ENCODE measurements at regions not wholly inside any gene's neighbourhood (a gene's known extent, or its start where the extent isn't known, plus 50 kb on each side); places are given as distances from the start of the nearest gene placed in this dataset.
A peak's percentile ranks its signal among the peaks of the same experiment; 100 is the strongest.

DNA sequence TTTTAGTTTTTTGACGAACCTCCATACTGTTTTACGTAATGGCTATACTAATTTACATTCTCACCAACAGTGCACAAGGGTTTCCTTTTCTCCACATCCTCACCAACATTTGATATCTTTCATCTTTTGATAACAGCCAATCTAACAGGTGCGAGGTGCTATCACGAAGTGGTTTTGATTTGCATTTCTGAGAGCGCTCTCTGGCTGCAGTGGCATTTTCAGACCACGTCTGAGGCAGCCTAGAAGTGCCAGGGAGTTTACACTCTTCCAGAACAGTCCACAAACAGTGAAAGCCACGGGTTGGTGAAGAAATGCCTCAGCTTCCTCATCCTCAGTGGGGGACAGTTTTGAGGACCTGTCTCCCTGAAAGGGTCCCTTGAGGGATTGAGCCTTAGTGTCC, 471.0 kb downstream of the BCOR start:
- DNase-seq (ENCODE audit: low read depth in 2 of 2), result no peak

- DNase-seq (ENCODE audit: low read depth in 2 of 2), result no peak
These were observed 470.5 kb downstream of the BCOR start for GRCh38 chrX:39627257-39627656.

GRCh38 chrX:39629001-39629400, 468.8 kb downstream of the BCOR start:
- no peak for DNase-seq (ENCODE audit: low read depth in 2 of 2)

- DNase-seq (ENCODE audit: low read depth in 2 of 2), result no peak
These were observed 467.4 kb downstream of the BCOR start for GRCh38 chrX:39630344-39630743.

- DNase-seq (ENCODE audit: low read depth in 2 of 2), result no peak
These were observed 466.2 kb downstream of the BCOR start for GRCh38 chrX:39631276-39632229.

DNA sequence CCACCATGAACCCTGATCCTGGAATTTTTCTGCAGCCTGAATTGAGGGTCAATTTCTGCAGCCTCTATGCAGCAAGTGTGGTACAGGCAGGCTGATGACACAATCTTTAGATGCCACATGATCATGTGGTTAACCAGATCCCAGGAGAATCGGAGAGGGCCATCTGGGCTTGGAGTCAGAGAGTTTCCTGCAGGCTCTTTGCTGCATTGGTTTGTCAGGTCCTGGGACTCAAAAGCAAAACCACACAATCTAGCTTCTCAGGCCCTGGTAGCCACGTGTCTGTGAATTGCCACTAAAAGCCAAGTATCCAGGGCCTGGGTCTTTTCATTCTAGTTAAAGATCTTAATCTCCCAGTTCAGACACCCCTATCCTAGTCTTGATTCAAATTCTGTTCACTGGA, 464.5 kb downstream of the BCOR start:
- no peak for DNase-seq (ENCODE audit: low read depth in 2 of 2)

- DNase-seq (ENCODE audit: low read depth in 2 of 2), result no peak
These were observed 461.3 kb downstream of the BCOR start for GRCh38 chrX:39636481-39636880.

DNA sequence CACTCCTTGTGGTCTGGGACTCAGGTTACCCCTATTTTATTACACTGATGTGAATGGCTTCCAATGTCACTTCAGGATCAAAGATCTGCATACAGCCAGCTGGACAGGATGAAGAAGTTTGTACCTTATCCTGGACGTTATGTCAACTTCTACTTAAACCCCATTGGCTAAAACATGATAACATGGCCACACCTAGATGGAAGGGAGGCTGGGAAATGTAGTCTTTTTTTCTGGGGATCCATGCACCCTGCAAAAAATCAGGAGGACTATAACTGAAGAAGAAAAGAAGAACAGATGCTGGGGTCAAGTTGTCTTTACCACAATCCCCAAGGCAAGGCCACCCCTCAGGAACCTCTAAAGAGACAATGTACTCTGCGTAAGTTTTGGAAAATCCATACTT, 459.2 kb downstream of the BCOR start:
- DNase-seq (ENCODE audit: low read depth in 2 of 2), result no peak

- DNase-seq (ENCODE audit: low read depth in 2 of 2), result no peak
These were observed 457.9 kb downstream of the BCOR start for GRCh38 chrX:39639871-39640270.

GRCh38 chrX:39640866-39641265, 456.9 kb downstream of the BCOR start:
- no peak for DNase-seq (ENCODE audit: low read depth in 2 of 2)

DNA sequence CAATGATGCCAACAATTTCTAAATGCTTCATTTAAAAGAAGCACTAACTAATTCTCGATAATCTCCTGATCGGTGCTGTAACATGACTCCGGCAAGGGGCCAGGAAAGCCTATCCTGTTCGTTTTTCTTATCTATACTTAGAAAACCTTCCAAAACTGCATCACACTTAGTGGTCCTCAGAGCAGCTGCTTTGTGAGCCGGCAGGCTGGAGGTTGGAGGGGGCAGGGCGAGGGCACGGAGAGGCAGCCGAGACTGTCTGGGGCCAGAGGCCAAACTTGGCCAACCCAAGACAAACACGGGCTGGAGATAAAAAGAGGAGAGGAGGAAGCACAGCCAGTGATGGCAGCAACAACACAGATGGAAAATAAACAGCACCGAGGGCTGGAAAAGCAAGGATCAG, 455.7 kb downstream of the BCOR start:
- DNase-seq (ENCODE audit: low read depth in 2 of 2), result no peak

GRCh38 chrX:39643550-39643949, 454.2 kb downstream of the BCOR start:
- DNase-seq (ENCODE audit: low read depth in 2 of 2), result no peak

DNA sequence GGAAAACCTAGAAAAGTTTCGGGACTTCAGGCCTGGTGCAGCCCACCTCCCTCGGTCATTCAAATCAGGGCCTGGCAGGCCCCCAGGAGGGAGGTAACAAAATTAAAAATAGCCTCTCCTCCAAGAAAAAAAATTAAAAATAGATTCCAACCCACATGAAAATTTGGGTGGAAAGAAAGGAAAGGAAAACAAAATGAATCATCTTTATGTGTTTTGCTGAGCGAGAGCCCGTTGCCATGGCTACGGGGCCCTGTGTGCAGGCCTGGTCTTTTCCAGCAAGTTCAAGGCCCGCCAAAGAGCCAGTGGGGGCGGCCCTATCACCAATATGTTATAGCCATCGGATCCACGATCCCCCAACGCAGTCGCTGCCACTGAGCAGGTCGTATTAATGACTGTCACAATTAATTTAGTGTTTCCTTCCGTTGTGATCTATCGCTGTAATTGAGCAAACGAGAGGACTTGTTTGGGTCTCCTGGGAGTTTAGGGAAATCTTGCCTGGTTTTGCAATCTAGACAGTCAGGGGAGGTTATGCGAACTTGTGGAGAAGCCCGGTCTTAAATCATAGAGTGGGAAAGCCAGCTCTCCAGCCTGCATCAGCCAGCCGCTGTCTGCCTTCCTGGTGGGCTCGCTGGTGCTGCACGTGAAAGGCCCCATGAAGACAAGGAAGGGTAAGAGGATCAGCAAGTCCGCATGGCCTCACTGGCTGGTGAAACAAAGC, 452.4 kb downstream of the BCOR start:
- peak; percentile 20 to 80 for DNase-seq (ENCODE audit: low read depth in 2 of 2)

DNA sequence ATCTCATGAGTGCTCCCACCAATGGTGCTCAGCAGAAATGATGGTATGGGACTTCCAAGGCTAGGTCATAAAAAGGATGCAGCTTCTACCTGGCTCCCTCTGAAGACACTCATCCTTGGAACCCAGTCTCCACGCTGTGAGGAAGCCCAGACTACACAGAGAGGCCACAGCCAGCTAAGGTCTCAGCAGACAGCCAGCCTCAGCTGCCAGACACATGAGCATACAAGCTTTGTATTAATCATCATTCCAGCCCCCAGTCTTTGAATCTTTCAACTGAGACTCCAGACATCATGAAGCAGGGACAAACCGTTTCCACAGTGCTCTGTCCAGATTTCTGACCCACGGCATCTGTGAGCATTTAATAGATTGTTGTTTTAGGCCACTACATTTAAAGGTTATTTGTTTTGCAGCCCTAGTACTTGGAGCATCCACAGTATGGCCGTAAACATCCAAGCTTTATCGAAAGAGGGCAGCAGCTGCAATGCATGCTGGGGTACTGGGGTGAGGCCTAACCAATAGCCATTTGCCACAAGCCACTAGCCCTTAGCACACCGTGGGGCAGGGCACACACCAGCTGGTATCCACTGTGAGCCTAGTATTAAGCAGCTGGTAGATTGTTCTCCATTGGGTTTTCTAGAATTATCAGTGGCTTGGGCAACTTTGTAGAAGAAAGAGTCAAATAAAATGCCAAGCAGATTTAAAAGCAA, 449.1 kb downstream of the BCOR start:
- no peak for DNase-seq (ENCODE audit: low read depth in 2 of 2)

GRCh38 chrX:39650768-39651347, 446.9 kb downstream of the BCOR start:
- no peak for DNase-seq (ENCODE audit: low read depth in 2 of 2)

- DNase-seq (ENCODE audit: low read depth in 2 of 2), result peak; percentile 15 to 48
These were observed 445.4 kb downstream of the BCOR start for GRCh38 chrX:39652336-39652735.

GRCh38 chrX:39653691-39654090, 444.1 kb downstream of the BCOR start:
- no peak for DNase-seq (ENCODE audit: low read depth in 2 of 2)

GRCh38 chrX:39654183-39654925, 443.4 kb downstream of the BCOR start:
- no peak for DNase-seq (ENCODE audit: low read depth in 2 of 2)

DNA sequence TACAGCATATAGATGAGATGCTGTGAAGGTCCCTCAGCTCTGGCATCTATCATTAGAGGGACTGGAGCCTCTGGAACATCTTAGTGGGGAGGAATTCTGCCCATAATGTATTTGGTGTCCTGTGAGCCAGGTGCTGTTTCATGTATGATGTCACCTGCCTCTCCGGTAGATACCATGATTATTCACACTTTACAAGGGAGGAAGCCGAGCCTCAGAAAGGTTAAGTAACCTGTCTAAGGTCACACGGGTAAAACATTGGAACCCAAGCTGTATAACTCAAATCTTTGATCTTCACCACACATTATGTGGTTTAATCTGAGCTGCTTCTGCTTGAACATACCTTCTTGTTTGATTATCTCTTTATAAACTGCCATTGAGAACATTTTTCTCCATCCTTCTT, 442.8 kb downstream of the BCOR start:
- DNase-seq (ENCODE audit: low read depth in 2 of 2), result no peak

DNA sequence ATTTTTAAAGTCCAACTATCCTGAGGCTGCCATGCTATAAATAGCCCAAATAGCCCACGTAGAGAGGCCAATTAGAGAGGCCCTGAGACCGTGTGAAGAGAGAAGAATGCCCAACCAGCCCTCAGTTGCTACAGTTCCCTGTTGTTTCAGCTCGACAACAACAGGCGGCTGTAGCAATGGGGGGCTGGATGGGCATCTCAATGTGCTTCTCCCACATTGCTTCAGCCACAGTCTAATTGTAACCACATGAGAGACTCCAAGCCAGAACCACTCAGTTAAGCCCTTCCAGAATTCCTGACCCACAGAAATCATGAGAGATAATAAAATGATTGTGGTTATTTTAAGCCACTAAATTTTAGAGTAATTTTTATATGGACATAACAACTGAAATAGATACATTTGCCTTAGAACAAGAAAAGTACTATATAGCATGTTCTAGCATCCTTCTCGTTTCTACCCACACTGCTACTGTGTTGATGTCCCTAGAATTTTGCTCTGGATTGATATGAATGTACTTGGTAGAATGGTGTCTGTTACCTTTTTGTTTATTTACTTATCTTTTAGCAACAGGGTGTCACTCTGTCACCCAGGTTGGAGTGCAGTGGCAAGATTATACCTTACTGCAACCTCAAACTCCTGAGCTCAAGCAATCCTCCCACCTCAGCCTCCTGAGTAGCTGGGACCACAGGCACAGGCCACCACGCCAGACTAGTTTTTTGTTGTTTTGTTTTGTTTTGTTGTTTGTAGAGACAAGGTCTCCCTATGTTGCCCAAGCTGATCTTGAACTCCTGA, 436.4 kb downstream of the BCOR start:
- no peak for DNase-seq (ENCODE audit: low read depth in 2 of 2)

Measured in lung microvascular endothelial cell (primary cell).